ENCODE measurements at regions not wholly inside any gene's neighbourhood (a gene's known extent, or its start where the extent isn't known, plus 50 kb on each side); places are given as distances from the start of the nearest gene placed in this dataset.
"Not testable (repeated sequence)": the region's sequence is repeated elsewhere in the genome, so short reads cannot be mapped to it uniquely, and the experiment has no call there.

DNA sequence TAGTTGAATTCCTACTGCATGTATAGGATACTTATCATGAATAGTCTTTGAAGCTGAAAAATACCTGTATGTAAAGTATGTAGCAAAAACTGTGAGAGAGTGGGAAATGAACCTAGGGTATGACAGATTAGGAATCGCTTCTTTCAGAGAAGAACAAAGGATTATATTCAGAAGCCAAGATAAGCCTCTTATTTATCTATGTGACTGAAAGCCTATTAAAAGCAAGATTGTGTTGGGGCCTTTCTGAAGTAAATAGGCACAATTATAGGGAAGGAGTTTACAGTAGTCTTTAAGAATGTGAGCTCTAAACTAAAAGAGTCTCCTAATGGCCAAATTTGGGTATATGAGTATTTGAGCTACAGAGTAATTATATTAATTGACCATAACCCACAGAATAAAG is 102.1 kb downstream of the MTERF1 start:
- Histone ChIP-seq H3K36me3 (ENCODE audit: insufficient read depth, low read depth, low read length) (no peaks in the 10 kb centered on the region), H3K27me3 (ENCODE audit: insufficient read depth, low read length) (no peaks in the 10 kb centered on the region), H3K9ac (ENCODE audit: low read depth, low read length) (no peak overlapping the region), H3K4me1 (ENCODE audit: insufficient read depth, low read length) (no peaks in the 10 kb centered on the region), H3K27ac (ENCODE audit: low read length) (no peak overlapping the region), H3K4me3 (ENCODE audit: low read length) (no peak overlapping the region), H3K9me3 (ENCODE audit: insufficient read depth, low read depth, low read length) (no peaks in the 10 kb centered on the region)

DNA sequence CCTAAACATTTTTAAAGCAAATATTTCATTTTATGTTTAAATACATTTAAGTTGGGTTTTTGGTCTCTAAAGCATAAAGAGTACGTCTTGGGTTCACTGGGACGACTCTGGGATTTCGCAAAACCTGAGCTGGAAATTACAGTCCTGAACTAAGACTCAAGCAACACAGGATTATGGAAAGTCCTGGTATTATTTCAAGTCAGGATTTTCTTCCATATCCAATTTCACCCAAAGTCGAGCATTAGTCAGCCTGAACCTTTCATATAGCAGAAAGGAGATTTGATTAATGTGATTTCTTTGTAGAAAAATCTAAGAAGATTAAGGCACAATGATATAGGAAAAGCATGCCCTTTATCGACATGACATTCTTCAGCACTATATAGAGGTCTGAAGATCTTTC is 100.0 kb downstream of the MTERF1 start:
- Histone ChIP-seq H3K27ac (ENCODE audit: low read length) (no peak overlapping the region), H3K4me3 (ENCODE audit: low read length) (no peak overlapping the region), H3K9ac (ENCODE audit: low read depth, low read length) (no peak overlapping the region), H3K27me3 (ENCODE audit: insufficient read depth, low read length) (no peaks in the 10 kb centered on the region), H3K4me1 (ENCODE audit: insufficient read depth, low read length) (no peaks in the 10 kb centered on the region), H3K9me3 (ENCODE audit: insufficient read depth, low read depth, low read length) (no peaks in the 10 kb centered on the region), H3K36me3 (ENCODE audit: insufficient read depth, low read depth, low read length) (no peaks in the 10 kb centered on the region)

- H3K36me3 ChIP-seq (ENCODE audit: insufficient read depth, low read depth, low read length), result no peaks in the 10 kb centered on the region
- no peak overlapping the region for H3K27ac ChIP-seq (ENCODE audit: low read length)
- no peak overlapping the region for H3K4me3 ChIP-seq (ENCODE audit: low read length)
- H3K27me3 ChIP-seq (ENCODE audit: insufficient read depth, low read length), result no peaks in the 10 kb centered on the region
- H3K9ac ChIP-seq (ENCODE audit: low read depth, low read length), result no peak overlapping the region
- no peaks in the 10 kb centered on the region for H3K4me1 ChIP-seq (ENCODE audit: insufficient read depth, low read length)
- H3K9me3 ChIP-seq (ENCODE audit: insufficient read depth, low read depth, low read length), result no peaks in the 10 kb centered on the region
These were observed 96.0 kb downstream of the MTERF1 start for GRCh38 chr7:91784469-91784868.

DNA sequence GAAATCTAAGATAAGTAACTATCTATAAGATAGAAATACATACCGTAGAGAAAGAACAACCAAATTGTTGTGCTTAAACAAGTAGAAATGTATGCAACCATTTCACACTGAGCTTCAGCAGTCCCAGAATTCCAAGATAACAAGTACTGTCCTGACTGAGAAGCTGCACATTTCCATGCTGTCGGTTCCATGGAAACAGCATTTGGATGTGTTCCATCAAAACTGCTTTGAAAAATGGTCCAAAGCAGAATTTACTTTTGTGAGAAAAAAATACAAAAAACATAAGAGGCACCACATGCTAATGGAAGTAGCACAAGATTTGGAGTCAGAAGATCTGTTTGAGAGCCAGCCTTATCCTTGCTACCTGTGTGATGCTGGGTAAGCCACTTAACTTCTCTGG is 92.6 kb downstream of the MTERF1 start:
- Histone ChIP-seq H3K4me3 (ENCODE audit: low read length) (no peak overlapping the region), H3K27ac (ENCODE audit: low read length) (no peak overlapping the region), H3K9ac (ENCODE audit: low read depth, low read length) (no peak overlapping the region), H3K36me3 (ENCODE audit: insufficient read depth, low read depth, low read length) (no peaks in the 10 kb centered on the region), H3K4me1 (ENCODE audit: insufficient read depth, low read length) (no peaks in the 10 kb centered on the region), H3K9me3 (ENCODE audit: insufficient read depth, low read depth, low read length) (peaks cover 5% of the 10 kb centered on the region; the same call in 1 of the 2 replicates), H3K27me3 (ENCODE audit: insufficient read depth, low read length) (no peaks in the 10 kb centered on the region)

- Histone ChIP-seq H3K9me3 (ENCODE audit: insufficient read depth, low read depth, low read length) (peaks cover 5% of the 10 kb centered on the region; the same call in 1 of the 2 replicates), H3K4me1 (ENCODE audit: insufficient read depth, low read length) (no peaks in the 10 kb centered on the region), H3K27me3 (ENCODE audit: insufficient read depth, low read length) (no peaks in the 10 kb centered on the region), H3K9ac (ENCODE audit: low read depth, low read length) (no peak overlapping the region), H3K4me3 (ENCODE audit: low read length) (no peak overlapping the region), H3K27ac (ENCODE audit: low read length) (no peak overlapping the region), H3K36me3 (ENCODE audit: insufficient read depth, low read depth, low read length) (no peaks in the 10 kb centered on the region)
These were observed 91.4 kb downstream of the MTERF1 start for GRCh38 chr7:91789086-91789485.

- H3K9ac ChIP-seq (ENCODE audit: low read depth, low read length), result no peak overlapping the region
These were observed 90.9 kb downstream of the MTERF1 start for GRCh38 chr7:91789558-91789957.

DNA sequence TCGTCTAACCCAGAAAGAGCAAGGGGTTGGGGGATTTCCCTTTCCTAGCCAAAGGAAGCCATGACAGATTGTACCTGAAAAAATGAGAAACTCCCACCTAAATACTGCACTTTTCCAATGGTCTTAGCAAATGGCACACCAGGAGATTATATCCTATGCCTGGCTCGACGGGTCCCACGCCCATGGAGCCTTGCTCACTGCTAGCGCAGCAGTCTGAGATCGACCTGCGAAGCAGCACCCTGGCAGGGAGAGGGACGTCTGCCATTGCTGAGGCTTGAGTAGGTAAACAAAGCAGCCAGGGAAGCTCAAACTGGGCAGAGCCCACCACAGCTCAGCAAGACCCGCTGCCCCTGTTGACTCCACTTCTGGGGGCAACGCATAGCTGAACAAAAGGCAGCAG is 89.9 kb downstream of the MTERF1 start:
- not testable (repeated sequence) for H3K4me3 ChIP-seq (ENCODE audit: low read length); H3K27me3 ChIP-seq (ENCODE audit: insufficient read depth, low read length); H3K9ac ChIP-seq (ENCODE audit: low read depth, low read length); H3K4me1 ChIP-seq (ENCODE audit: insufficient read depth, low read length); H3K36me3 ChIP-seq (ENCODE audit: insufficient read depth, low read depth, low read length); H3K9me3 ChIP-seq (ENCODE audit: insufficient read depth, low read depth, low read length); H3K27ac ChIP-seq (ENCODE audit: low read length)

More at GRCh38 chr7:91789558-91789957, 90.9 kb downstream of the MTERF1 start:
- no peak overlapping the region for H3K4me3 ChIP-seq (ENCODE audit: low read length)
- no peak overlapping the region for H3K27ac ChIP-seq (ENCODE audit: low read length)
- H3K27me3 ChIP-seq (ENCODE audit: insufficient read depth, low read length), result no peaks in the 10 kb centered on the region
- no peaks in the 10 kb centered on the region for H3K36me3 ChIP-seq (ENCODE audit: insufficient read depth, low read depth, low read length)
- H3K4me1 ChIP-seq (ENCODE audit: insufficient read depth, low read length), result no peaks in the 10 kb centered on the region
- peaks cover 5% of the 10 kb centered on the region; the same call in 1 of the 2 replicates for H3K9me3 ChIP-seq (ENCODE audit: insufficient read depth, low read depth, low read length)

DNA sequence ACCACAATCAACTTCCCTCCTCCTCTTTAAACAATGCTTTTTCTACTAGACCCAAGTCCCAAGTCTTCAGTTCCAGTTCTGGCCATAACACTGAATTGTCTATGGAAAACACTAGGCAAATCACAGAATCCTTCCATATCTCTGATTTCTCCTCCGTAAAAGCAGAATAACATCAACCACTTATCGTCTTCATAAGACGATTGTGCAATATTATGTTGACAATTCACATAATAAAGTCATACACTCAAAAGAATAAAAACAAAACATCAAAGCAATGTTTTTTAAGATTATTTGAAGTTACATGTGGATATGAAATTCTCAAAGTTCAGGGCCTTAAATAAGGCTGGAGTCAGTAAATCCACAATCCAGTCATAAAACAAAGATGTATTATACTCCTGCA is 84.4 kb downstream of the MTERF1 start:
- no peak overlapping the region for H3K9ac ChIP-seq (ENCODE audit: low read depth, low read length)
- H3K27ac ChIP-seq (ENCODE audit: low read length), result no peak overlapping the region
- H3K9me3 ChIP-seq (ENCODE audit: insufficient read depth, low read depth, low read length), result no peaks in the 10 kb centered on the region
- H3K4me3 ChIP-seq (ENCODE audit: low read length), result no peak overlapping the region
- H3K27me3 ChIP-seq (ENCODE audit: insufficient read depth, low read length), result no peaks in the 10 kb centered on the region
- no peaks in the 10 kb centered on the region for H3K4me1 ChIP-seq (ENCODE audit: insufficient read depth, low read length)
- H3K36me3 ChIP-seq (ENCODE audit: insufficient read depth, low read depth, low read length), result no peaks in the 10 kb centered on the region

DNA sequence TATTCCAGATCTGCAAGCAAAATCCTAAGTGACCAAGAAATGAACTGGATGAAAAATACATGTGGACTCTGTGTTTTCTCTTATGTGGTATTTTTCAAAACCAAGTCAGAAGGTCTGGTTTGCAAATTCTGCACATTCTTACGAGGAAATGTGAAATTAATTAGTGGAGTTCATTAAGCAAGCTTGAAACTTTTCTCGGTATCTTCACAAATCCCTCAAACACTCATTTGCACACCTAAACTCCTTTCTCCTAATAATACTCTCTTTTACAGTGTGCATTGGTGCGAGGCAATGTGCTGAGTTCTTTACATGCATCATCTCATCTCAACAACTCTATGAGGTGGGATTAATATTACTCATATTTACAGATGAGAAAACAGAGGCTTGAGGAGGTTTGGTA is 82.1 kb downstream of the MTERF1 start:
- Histone ChIP-seq H3K36me3 (ENCODE audit: insufficient read depth, low read depth, low read length) (no peaks in the 10 kb centered on the region), H3K9ac (ENCODE audit: low read depth, low read length) (no peak overlapping the region), H3K27ac (ENCODE audit: low read length) (no peak overlapping the region), H3K27me3 (ENCODE audit: insufficient read depth, low read length) (no peaks in the 10 kb centered on the region), H3K9me3 (ENCODE audit: insufficient read depth, low read depth, low read length) (no peaks in the 10 kb centered on the region), H3K4me1 (ENCODE audit: insufficient read depth, low read length) (no peaks in the 10 kb centered on the region), H3K4me3 (ENCODE audit: low read length) (no peak overlapping the region)

DNA sequence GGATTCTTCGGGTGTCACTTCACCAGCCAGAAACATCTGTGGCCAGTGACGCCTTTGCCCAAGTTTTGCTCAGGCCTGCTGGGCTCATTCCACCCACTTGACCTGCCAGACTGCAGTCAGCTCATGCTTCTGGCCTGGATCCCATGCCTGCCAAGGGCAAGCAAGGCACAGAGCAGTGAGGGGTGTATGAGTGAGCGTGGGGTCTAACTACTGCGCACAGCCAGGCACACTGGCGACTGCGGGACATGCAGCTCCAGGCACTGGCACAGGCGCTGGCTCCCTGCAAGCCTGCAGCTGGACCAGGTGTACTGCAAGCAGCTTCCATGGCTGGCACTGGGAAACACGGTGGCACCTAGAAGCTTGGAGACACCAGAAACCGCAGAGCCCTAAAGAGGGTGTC is 80.1 kb downstream of the MTERF1 start:
- Histone ChIP-seq H3K9me3 (ENCODE audit: insufficient read depth, low read depth, low read length) (no peaks in the 10 kb centered on the region), H3K4me3 (ENCODE audit: low read length) (no peak overlapping the region), H3K9ac (ENCODE audit: low read depth, low read length) (no peak overlapping the region), H3K27ac (ENCODE audit: low read length) (no peak overlapping the region), H3K36me3 (ENCODE audit: insufficient read depth, low read depth, low read length) (no peaks in the 10 kb centered on the region), H3K4me1 (ENCODE audit: insufficient read depth, low read length) (no peaks in the 10 kb centered on the region), H3K27me3 (ENCODE audit: insufficient read depth, low read length) (no peaks in the 10 kb centered on the region)

GRCh38 chr7:91801331-91801983 is 79.0 kb downstream of the MTERF1 start:
- H3K4me1 ChIP-seq (ENCODE audit: insufficient read depth, low read length), result no peaks in the 10 kb centered on the region
- H3K9me3 ChIP-seq (ENCODE audit: insufficient read depth, low read depth, low read length), result no peaks in the 10 kb centered on the region
- H3K27ac ChIP-seq (ENCODE audit: low read length), result no peak overlapping the region
- no peak overlapping the region for H3K4me3 ChIP-seq (ENCODE audit: low read length)
- H3K9ac ChIP-seq (ENCODE audit: low read depth, low read length), result no peak overlapping the region
- H3K36me3 ChIP-seq (ENCODE audit: insufficient read depth, low read depth, low read length), result no peaks in the 10 kb centered on the region
- H3K27me3 ChIP-seq (ENCODE audit: insufficient read depth, low read length), result no peaks in the 10 kb centered on the region

GRCh38 chr7:91811236-91811635 is 69.3 kb downstream of the MTERF1 start:
- no peaks in the 10 kb centered on the region for H3K9me3 ChIP-seq (ENCODE audit: insufficient read depth, low read depth, low read length)
- H3K4me3 ChIP-seq (ENCODE audit: low read length), result no peak overlapping the region
- no peaks in the 10 kb centered on the region for H3K4me1 ChIP-seq (ENCODE audit: insufficient read depth, low read length)
- no peak overlapping the region for H3K9ac ChIP-seq (ENCODE audit: low read depth, low read length)
- no peak overlapping the region for H3K27ac ChIP-seq (ENCODE audit: low read length)
- no peaks in the 10 kb centered on the region for H3K27me3 ChIP-seq (ENCODE audit: insufficient read depth, low read length)
- no peaks in the 10 kb centered on the region for H3K36me3 ChIP-seq (ENCODE audit: insufficient read depth, low read depth, low read length)

All from iPS-20b (cell line).